B cell (primary cell): ENCODE measurements at regions not wholly inside any gene's neighbourhood (a gene's known extent, or its start where the extent isn't known, plus 50 kb on each side); places are given as distances from the start of the nearest gene placed in this dataset.

Experiments
- EZH2 ChIP-seq: IDR thresholded peaks from 2 replicates; pipeline ENCODE4 v1.6.1; 2012; ENCODE audit warnings: borderline replicate concordance, low read depth, mild to moderate bottlenecking, moderate library complexity, low read length; ENCODE audit not compliant: insufficient read depth, poor library complexity, severe bottlenecking
- TF ChIP-seq, protein P1 (sequence below): fragments of 200-600 bp; IDR thresholded peaks from one replicate; pipeline ENCODE4 v1.8.0; 2022; ENCODE audit warnings: antibody characterized with exemption, mild to moderate bottlenecking

DNA sequence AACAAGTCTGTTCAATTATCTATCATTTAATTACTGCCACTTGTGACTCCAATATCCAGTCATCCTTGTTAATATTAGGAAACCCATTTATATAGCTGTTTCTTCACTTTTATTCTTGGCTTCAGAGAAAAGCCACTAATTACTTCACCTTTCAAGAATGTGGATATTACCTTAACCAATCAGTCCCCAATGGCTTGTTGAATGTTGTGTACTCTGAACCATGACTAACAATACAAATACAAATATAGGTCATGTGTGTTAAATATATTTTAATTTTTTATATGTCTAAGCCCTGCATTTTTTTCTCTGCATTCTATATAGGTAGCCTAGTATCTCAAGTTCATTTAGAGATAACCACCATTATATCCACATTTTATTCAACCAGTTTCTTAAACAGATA, 1513.4 kb upstream of the AGA start:
- TF ChIP-seq, protein P1, sequence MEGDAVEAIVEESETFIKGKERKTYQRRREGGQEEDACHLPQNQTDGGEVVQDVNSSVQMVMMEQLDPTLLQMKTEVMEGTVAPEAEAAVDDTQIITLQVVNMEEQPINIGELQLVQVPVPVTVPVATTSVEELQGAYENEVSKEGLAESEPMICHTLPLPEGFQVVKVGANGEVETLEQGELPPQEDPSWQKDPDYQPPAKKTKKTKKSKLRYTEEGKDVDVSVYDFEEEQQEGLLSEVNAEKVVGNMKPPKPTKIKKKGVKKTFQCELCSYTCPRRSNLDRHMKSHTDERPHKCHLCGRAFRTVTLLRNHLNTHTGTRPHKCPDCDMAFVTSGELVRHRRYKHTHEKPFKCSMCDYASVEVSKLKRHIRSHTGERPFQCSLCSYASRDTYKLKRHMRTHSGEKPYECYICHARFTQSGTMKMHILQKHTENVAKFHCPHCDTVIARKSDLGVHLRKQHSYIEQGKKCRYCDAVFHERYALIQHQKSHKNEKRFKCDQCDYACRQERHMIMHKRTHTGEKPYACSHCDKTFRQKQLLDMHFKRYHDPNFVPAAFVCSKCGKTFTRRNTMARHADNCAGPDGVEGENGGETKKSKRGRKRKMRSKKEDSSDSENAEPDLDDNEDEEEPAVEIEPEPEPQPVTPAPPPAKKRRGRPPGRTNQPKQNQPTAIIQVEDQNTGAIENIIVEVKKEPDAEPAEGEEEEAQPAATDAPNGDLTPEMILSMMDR, result no peak
- TF ChIP-seq EZH2, result no peak
